DND-41 (cell line): ENCODE measurements at regions not wholly inside any gene's neighbourhood (a gene's known extent, or its start where the extent isn't known, plus 50 kb on each side); places are given as distances from the start of the nearest gene placed in this dataset.

Experiments
- ATAC-seq: fragments of 200-7000 bp; cut with Tn5 transposase; 3 replicates; pipeline ENCODE4 v1.9.1; 2021; ENCODE audit warnings: low read depth; ENCODE audit not compliant: insufficient read depth
- DNase-seq: peaks from one replicate; pipeline ENCODE4 v3.0.0-alpha.2; 2020
- H2AFZ ChIP-seq: 2 replicates; pipeline ENCODE4 v1.6.0; 2012; ENCODE audit warnings: low read depth, low read length
- H3K27ac ChIP-seq: 2 replicates; pipeline ENCODE4 v1.5.1; 2012; ENCODE audit warnings: low read length, inconsistent platforms
- H3K27me3 ChIP-seq: fragments of 200-600 bp; sonication (generic); 2 replicates; pipeline ENCODE4 v1.6.0; 2012; ENCODE audit warnings: low read length, mild to moderate bottlenecking, inconsistent platforms; ENCODE audit not compliant: insufficient read depth, poor library complexity
- H3K36me3 ChIP-seq: 2 replicates; pipeline ENCODE4 v1.5.1; 2012; ENCODE audit warnings: low read length, inconsistent platforms; ENCODE audit not compliant: insufficient read depth
- H3K4me1 ChIP-seq: 2 replicates; pipeline ENCODE4 v1.5.1; 2012; ENCODE audit warnings: mild to moderate bottlenecking, low read length; ENCODE audit not compliant: insufficient read depth
- H3K4me2 ChIP-seq: 2 replicates; pipeline ENCODE4 v1.6.0; 2012; ENCODE audit warnings: mild to moderate bottlenecking, moderate library complexity, low read length, inconsistent platforms; ENCODE audit not compliant: insufficient read depth
- H3K4me3 ChIP-seq, 2 experiments: fragments of 200-600 bp in 1 of 2; shearing (Covaris generic) in 1 of 2; 2 replicates each; pipeline ENCODE4 v1.5.1; 2012 to 2016; ENCODE audit warnings: inconsistent platforms in 2 of 2, low read length in 2 of 2, mild to moderate bottlenecking in 2 of 2, low read depth in 1 of 2, moderate library complexity in 1 of 2
- H3K79me2 ChIP-seq: 2 replicates; pipeline ENCODE4 v1.6.0; 2012; ENCODE audit warnings: low read length, inconsistent platforms; ENCODE audit not compliant: insufficient read depth
- H3K9ac ChIP-seq: 2 replicates; pipeline ENCODE4 v1.6.0; 2012; ENCODE audit warnings: low read depth, mild to moderate bottlenecking, inconsistent platforms, low read length, moderate library complexity
- H3K9me3 ChIP-seq: 2 replicates; pipeline ENCODE4 v1.5.1; 2012; ENCODE audit warnings: low read length, moderate library complexity, mild to moderate bottlenecking, inconsistent platforms; ENCODE audit not compliant: insufficient read depth, severe bottlenecking
- H4K20me1 ChIP-seq: 2 replicates; pipeline ENCODE4 v1.6.0; 2012; ENCODE audit warnings: low read length; ENCODE audit not compliant: insufficient read depth
- CTCF ChIP-seq: IDR thresholded peaks from 2 replicates; pipeline ENCODE4 v1.5.1; 2012; ENCODE audit warnings: borderline replicate concordance, low read length, moderate library complexity, mild to moderate bottlenecking; ENCODE audit not compliant: poor library complexity, severe bottlenecking; ENCODE audit errors: extremely low read depth
- EZH2 ChIP-seq: IDR thresholded peaks from 3 replicates; pipeline ENCODE4 v1.6.1; 2012; ENCODE audit warnings: borderline replicate concordance, low read depth, mild to moderate bottlenecking, moderate library complexity, low read length, inconsistent platforms; ENCODE audit not compliant: severe bottlenecking

DNA sequence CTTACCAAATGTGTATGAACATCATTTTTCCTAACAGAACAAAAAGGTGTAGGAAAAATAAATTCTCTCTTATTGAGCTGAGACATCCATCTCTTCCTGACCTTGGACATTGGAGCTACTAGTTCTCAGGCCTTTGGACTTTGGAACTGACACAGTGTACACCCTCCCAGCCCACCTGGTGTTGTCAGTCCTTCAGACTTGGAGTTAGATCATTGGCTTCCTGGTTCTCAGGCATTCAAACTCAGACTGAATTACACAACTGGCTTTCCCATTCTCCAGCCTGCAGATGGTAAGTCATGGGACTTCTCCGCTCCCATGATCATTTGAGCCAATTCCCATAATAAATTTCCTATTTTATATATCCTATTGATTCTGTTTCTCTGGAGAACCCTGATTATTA is 84.8 kb upstream of the EDNRA start:
- Histone ChIP-seq H3K79me2 (no peaks in the 10 kb centered on the region), H3K4me1 (no peaks in the 10 kb centered on the region), H2AFZ (no peak overlapping the region), H4K20me1 (no peaks in the 10 kb centered on the region), H3K27ac (no peak overlapping the region), H3K27me3 (no peaks in the 10 kb centered on the region), H3K36me3 (no peaks in the 10 kb centered on the region), H3K4me3 (no peak overlapping the region), H3K9ac (no peak overlapping the region), H3K9me3 (no peaks in the 10 kb centered on the region), H3K4me2 (no peak overlapping the region)
- ATAC-seq (no peak), DNase-seq (no peak)
- no peak for TF ChIP-seq EZH2
- no peak for TF ChIP-seq CTCF

DNA sequence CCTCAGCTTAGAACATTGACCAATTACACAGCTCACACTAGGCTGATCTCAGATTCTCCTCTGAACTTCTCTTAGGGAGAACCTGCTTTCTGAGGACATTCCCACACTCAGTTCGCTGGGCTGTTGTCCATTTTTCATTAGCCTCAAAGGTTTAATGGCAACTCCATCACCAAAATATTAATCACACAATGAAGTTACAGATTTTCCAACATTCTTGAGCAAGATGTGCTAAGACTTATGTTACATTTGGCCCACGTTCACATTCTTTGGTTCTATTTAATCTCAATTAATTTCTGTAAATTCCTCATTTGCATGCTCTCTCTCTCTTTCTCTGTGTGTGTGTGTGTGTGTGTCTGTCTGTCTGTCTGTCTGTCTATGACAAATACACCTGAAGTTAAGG is 82.3 kb upstream of the EDNRA start:
- Histone ChIP-seq H3K79me2 (no peaks in the 10 kb centered on the region), H3K36me3 (no peaks in the 10 kb centered on the region), H3K4me3 (no peak overlapping the region), H3K27me3 (no peaks in the 10 kb centered on the region), H3K4me1 (no peaks in the 10 kb centered on the region), H3K9me3 (no peaks in the 10 kb centered on the region), H3K9ac (no peak overlapping the region), H3K4me2 (no peak overlapping the region), H2AFZ (no peak overlapping the region), H4K20me1 (no peaks in the 10 kb centered on the region), H3K27ac (no peak overlapping the region)
- no peak for ATAC-seq
- DNase-seq: no peak
- TF ChIP-seq EZH2 (no peak), CTCF (no peak)

GRCh38 chr4:147400721-147401120 is 80.2 kb upstream of the EDNRA start:
- H3K79me2 ChIP-seq: no peaks in the 10 kb centered on the region
- no peak overlapping the region for H3K27ac ChIP-seq
- H2AFZ ChIP-seq: no peak overlapping the region
- no peaks in the 10 kb centered on the region for H3K27me3 ChIP-seq
- H3K36me3 ChIP-seq: no peaks in the 10 kb centered on the region
- no peaks in the 10 kb centered on the region for H3K9me3 ChIP-seq
- no peak overlapping the region for H3K9ac ChIP-seq
- TF ChIP-seq EZH2: no peak
- TF ChIP-seq CTCF: no peak
- DNase-seq (no peak), ATAC-seq (no peak)
- no peaks in the 10 kb centered on the region for H4K20me1 ChIP-seq
- no peak overlapping the region for H3K4me3 ChIP-seq
- H3K4me1 ChIP-seq: no peaks in the 10 kb centered on the region
- H3K4me2 ChIP-seq: no peak overlapping the region

GRCh38 chr4:147401221-147401620 is 79.7 kb upstream of the EDNRA start:
- Histone ChIP-seq H4K20me1 (no peaks in the 10 kb centered on the region), H3K9ac (no peak overlapping the region), H2AFZ (no peak overlapping the region), H3K4me1 (no peaks in the 10 kb centered on the region), H3K4me3 (no peak overlapping the region), H3K79me2 (no peaks in the 10 kb centered on the region), H3K36me3 (no peaks in the 10 kb centered on the region), H3K9me3 (no peaks in the 10 kb centered on the region), H3K27ac (no peak overlapping the region), H3K27me3 (no peaks in the 10 kb centered on the region), H3K4me2 (no peak overlapping the region)
- ATAC-seq: no peak
- no peak for DNase-seq
- no peak for TF ChIP-seq EZH2
- no peak for TF ChIP-seq CTCF
